Loucy (cell line): ENCODE measurements at regions not wholly inside any gene's neighbourhood (a gene's known extent, or its start where the extent isn't known, plus 50 kb on each side); places are given as distances from the start of the nearest gene placed in this dataset.

Experiments used
- H2AFZ ChIP-seq: fragments of 200-600 bp; sonication (generic); 2 replicates; pipeline ENCODE4 v1.6.0; 2016; ENCODE audit warnings: antibody characterized with exemption, mild to moderate bottlenecking, low read length, moderate library complexity
- H3F3A ChIP-seq: fragments of 200-600 bp; 2 replicates; pipeline ENCODE4 v1.6.0; 2016; ENCODE audit warnings: antibody characterized with exemption, low read depth, mild to moderate bottlenecking
- H3K27me3 ChIP-seq: fragments of 200-600 bp; sonication (generic); 2 replicates; pipeline ENCODE4 v1.6.1; 2014; ENCODE audit warnings: low read length, mild to moderate bottlenecking; ENCODE audit not compliant: insufficient read depth, poor library complexity, severe bottlenecking
- H3K36me3 ChIP-seq: fragments of 200-600 bp; sonication (generic); 2 replicates; pipeline ENCODE4 v1.6.1; 2016; ENCODE audit warnings: low read length; ENCODE audit not compliant: insufficient read depth
- H3K4me1 ChIP-seq: fragments of 200-600 bp; sonication (generic); 2 replicates; pipeline ENCODE4 v1.5.1; 2014; ENCODE audit warnings: low read length, mild to moderate bottlenecking; ENCODE audit not compliant: insufficient read depth, poor library complexity, severe bottlenecking
- H3K4me2 ChIP-seq: fragments of 200-600 bp; sonication (generic); 2 replicates; pipeline ENCODE4 v1.6.0; 2014; ENCODE audit warnings: antibody characterized with exemption, low read length, low read depth, mild to moderate bottlenecking; ENCODE audit not compliant: poor library complexity, severe bottlenecking
- H3K4me3 ChIP-seq: fragments of 200-600 bp; sonication (generic); 2 replicates; pipeline ENCODE4 v1.5.1; 2014; ENCODE audit warnings: low read length, mild to moderate bottlenecking, mixed read lengths; ENCODE audit not compliant: poor library complexity, severe bottlenecking
- H3K79me2 ChIP-seq: fragments of 200-600 bp; sonication (generic); 2 replicates; pipeline ENCODE4 v1.6.1; 2014; ENCODE audit warnings: low read length; ENCODE audit not compliant: insufficient read depth
- H3K9ac ChIP-seq: fragments of 200-600 bp; sonication (generic); 2 replicates; pipeline ENCODE4 v1.6.0; 2014; ENCODE audit warnings: mild to moderate bottlenecking, low read depth, low read length, moderate library complexity; ENCODE audit not compliant: poor library complexity, severe bottlenecking
- H3K9me2 ChIP-seq: fragments of 200-600 bp; sonication (generic); replicated peaks from 2 replicates; pipeline ENCODE4 v1.6.1; 2016; ENCODE audit warnings: low read depth, low read length, mixed read lengths
- H3K9me3 ChIP-seq: fragments of 200-600 bp; sonication (generic); 2 replicates; pipeline ENCODE4 v1.6.1; 2014; ENCODE audit warnings: mild to moderate bottlenecking, antibody characterized with exemption, low read length, low read depth; ENCODE audit not compliant: insufficient read depth
- H4K20me1 ChIP-seq: fragments of 200-600 bp; sonication (generic); 2 replicates; pipeline ENCODE4 v1.6.0; 2014; ENCODE audit warnings: antibody characterized with exemption, low read length, mild to moderate bottlenecking; ENCODE audit not compliant: insufficient read depth, poor library complexity, severe bottlenecking
- CTCF ChIP-seq: fragments of 200-600 bp; sonication (generic); conservative IDR thresholded peaks from 2 replicates; pipeline ENCODE4 v1.5.1; 2014; ENCODE audit warnings: mild to moderate bottlenecking, antibody characterized with exemption, low read length
- EZH2phosphoT487 ChIP-seq: fragments of 200-600 bp; IDR thresholded peaks from 2 replicates; pipeline ENCODE4 v1.6.1; 2018; ENCODE audit warnings: antibody characterized with exemption, mild to moderate bottlenecking, moderate library complexity, borderline replicate concordance

GRCh38 chr9:12604164-12604821 lies 88.9 kb upstream of the TYRP1 start:
- Histone ChIP-seq H3K9ac (no peak overlapping the region), H3F3A (no peaks in the 10 kb centered on the region), H3K9me2 (no peaks in the 10 kb centered on the region), H4K20me1 (no peaks in the 10 kb centered on the region), H3K9me3 (no peaks in the 10 kb centered on the region), H2AFZ (no peak overlapping the region), H3K4me3 (no peak overlapping the region), H3K36me3 (no peaks in the 10 kb centered on the region), H3K27me3 (no peaks in the 10 kb centered on the region), H3K4me2 (no peak overlapping the region), H3K79me2 (no peaks in the 10 kb centered on the region), H3K4me1 (no peaks in the 10 kb centered on the region)
- TF ChIP-seq CTCF (no peak), EZH2phosphoT487 (no peak)

GRCh38 chr9:12612211-12612770 lies 80.9 kb upstream of the TYRP1 start:
- Histone ChIP-seq H3K4me3 (no peak overlapping the region), H3K79me2 (no peaks in the 10 kb centered on the region), H3K9me3 (no peaks in the 10 kb centered on the region), H3K4me2 (no peak overlapping the region), H2AFZ (no peak overlapping the region), H3K27me3 (no peaks in the 10 kb centered on the region), H3K9me2 (no peaks in the 10 kb centered on the region), H3K4me1 (no peaks in the 10 kb centered on the region), H3F3A (no peaks in the 10 kb centered on the region), H3K36me3 (no peaks in the 10 kb centered on the region), H4K20me1 (no peaks in the 10 kb centered on the region), H3K9ac (no peak overlapping the region)
- no peak for TF ChIP-seq CTCF
- no peak for TF ChIP-seq EZH2phosphoT487

- no peaks in the 10 kb centered on the region for H4K20me1 ChIP-seq
- H2AFZ ChIP-seq: no peak overlapping the region
- H3K79me2 ChIP-seq: no peaks in the 10 kb centered on the region
- H3K4me3 ChIP-seq: no peak overlapping the region
- no peaks in the 10 kb centered on the region for H3K4me1 ChIP-seq
- no peak for TF ChIP-seq EZH2phosphoT487
- no peak for TF ChIP-seq CTCF
- no peaks in the 10 kb centered on the region for H3K9me2 ChIP-seq
- H3F3A ChIP-seq: no peaks in the 10 kb centered on the region
- no peaks in the 10 kb centered on the region for H3K9me3 ChIP-seq
- no peak overlapping the region for H3K9ac ChIP-seq
- no peaks in the 10 kb centered on the region for H3K36me3 ChIP-seq
- H3K27me3 ChIP-seq: no peaks in the 10 kb centered on the region
- H3K4me2 ChIP-seq: no peak overlapping the region
Measured at GRCh38 chr9:12613071-12613470, 80.1 kb upstream of the TYRP1 start.
